Erythroblast (primary cell): ENCODE measurements at regions not wholly inside any gene's neighbourhood (a gene's known extent, or its start where the extent isn't known, plus 50 kb on each side); places are given as distances from the start of the nearest gene placed in this dataset.
"Not testable (repeated sequence)": the region's sequence is repeated elsewhere in the genome, so short reads cannot be mapped to it uniquely, and the experiment has no call there.

Experiments used
- DNase-seq, 2 experiments: peaks; one replicate each; lab custom pipeline; 2025; lab: John Stamatoyannopoulos, UW
- GATA1 ChIP-seq: IDR thresholded peaks from 2 replicates; pipeline ENCODE4 v1.6.1; 2011; ENCODE audit warnings: low read depth, mild to moderate bottlenecking, control low read depth, low read length, moderate library complexity
- POLR2A ChIP-seq: IDR thresholded peaks from 2 replicates; pipeline ENCODE4 v1.6.1; 2011; ENCODE audit warnings: mild to moderate bottlenecking, low read length

DNA sequence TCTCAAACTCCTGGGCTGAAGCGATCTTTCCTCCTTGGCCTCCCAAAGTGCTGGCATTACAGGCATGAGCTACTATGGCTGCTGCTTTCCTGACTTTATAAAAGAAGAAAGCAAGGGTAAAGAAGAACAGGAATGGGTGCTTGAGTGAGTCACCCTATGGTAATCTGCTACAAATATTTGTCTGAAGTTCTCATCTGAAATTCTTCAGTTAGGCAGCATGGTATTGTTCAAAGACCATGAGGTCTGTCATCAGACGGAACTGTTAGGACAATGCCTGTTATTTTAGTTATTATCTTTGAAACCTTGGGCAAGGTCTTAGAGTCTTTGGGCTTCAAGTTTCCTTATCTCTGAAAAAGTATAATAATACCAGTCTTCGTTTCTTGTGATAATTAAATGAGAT, 695.8 kb downstream of the RNF144A start:
- TF ChIP-seq GATA1 (no peak), POLR2A (no peak)
- no peak for DNase-seq

DNA sequence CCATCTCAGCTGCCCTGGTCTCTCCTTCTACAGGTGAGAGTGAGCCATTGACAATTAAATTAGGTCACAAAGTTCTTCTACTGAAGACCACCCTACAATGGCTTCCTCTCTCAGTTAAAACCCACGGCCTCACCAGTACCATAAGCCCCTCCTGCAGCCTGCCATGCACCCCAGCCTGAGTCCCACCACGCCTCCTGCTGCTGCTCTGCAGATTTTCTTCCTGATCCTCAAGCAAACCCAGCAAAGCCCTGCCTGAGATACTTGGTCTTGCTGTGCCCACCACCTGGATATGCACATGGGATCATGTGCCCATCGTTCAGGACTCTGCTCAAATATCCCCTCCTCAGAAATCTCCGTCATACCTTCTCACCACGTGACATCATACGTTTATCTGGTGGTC, 696.6 kb downstream of the RNF144A start:
- no peak for DNase-seq
- TF ChIP-seq POLR2A = no peak
- TF ChIP-seq GATA1 = no peak

DNA sequence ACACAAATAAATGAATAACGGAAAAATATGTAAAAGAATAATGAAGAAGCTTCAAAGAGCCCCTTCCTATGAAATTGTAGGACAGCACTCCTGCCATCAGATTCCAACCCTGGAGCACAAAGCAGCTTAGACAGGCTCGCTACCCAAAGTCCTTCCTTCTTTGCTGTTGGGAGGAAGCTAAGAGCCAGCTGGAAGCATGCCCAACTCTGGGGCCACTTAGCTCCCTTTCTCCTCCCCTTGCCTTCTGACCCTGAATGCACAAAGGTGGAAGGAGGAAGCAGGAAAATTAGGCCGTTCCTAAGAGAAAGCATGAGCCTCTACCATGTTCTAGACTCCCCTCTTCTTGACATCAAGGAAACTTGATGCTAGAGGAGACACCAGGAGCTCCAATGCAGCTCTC, 700.8 kb downstream of the RNF144A start:
- no peak for DNase-seq
- no peak for TF ChIP-seq POLR2A
- no peak for TF ChIP-seq GATA1

DNA sequence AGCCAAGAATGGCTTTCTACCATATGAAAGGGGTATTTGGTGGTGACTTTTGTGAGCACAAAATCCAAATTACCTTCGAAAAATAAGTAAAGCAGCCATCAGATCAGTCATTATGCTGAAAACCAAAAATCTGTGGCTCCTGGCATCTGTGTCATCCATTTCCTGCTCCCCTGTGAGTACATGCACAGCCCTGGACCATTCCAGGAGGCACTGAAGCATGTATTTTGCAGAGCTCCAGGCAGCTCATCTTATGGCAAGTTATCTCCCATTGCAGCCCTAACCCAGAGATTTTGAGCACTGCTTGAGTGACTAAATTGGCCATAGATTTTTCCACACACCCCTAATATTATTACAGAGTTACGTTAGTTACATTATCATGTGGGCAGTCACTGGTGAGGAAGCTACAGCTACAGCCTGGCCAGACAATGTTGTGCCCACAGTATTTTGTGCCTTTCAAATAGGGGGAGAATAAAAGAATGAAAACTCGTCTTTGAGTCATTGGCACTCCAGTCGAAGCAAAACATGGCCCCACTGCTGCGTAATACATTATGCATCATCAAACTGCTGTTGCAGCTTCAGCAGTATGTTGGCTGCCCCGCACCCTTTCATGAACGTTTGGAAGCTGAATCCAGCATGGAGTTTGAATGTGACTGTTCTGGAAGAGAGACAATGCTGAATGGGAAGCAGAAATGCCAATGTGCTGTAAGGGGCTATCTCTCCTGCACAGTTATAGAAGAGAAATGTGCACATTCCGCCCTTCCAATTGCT, 702.2 kb downstream of the RNF144A start:
- TF ChIP-seq GATA1 (no peak), POLR2A (no peak)
- no peak for DNase-seq

DNA sequence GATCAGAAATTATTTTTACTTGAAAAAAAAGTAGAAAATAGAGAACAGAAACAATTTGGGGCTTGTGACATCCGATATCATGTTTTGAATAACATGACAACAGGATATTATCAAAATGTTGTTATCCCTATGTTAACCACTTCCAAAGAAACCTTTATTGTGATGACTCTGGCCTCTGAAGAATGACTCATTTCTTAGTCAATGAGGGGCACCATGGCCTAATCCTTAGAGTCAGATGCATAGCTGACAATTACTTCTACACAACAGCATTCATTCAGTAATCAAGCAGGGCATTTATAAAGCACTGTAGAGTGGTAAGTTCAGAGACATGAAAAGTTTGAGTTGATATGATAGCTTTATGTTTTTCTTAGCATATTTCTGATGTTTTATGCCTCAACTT, 703.0 kb downstream of the RNF144A start:
- no peak for TF ChIP-seq POLR2A
- no peak for TF ChIP-seq GATA1
- DNase-seq = no peak

DNA sequence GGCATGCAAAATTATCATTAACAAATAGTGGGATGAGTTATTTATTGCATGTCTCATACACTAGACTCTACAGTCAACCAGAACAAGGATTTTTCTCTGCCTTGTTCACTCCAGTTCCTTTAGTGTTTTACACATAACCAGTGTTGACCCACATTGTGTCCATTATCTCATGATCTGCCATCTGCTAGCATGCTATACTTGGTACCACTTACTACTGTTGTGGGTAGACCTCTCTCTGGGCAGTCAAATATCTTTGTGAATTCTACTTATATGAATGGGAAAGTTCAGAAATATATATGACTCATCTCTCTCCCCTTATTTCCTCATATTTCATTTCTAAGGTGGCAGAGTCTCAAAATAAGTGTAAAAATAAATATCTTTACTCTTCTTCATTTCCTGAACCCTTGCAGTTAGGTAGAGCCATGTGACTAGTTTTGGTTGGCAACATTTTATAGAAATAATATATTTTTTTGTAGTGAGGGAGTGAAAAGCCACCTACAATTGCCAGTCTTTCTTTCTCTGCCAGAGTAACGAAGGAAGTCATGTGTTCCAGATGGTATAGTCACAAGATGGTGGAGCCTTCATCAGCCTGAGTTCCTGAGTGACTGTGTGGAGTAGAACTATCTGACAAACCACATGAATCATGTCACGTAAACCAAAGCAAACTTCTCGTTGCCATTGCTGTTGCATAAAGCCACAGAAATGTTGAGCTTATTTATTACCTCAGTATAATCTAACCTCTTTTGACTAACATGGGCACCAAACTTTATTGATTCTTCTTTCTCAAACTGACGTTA, 704.0 kb downstream of the RNF144A start:
- TF ChIP-seq POLR2A = no peak
- no peak for TF ChIP-seq GATA1
- DNase-seq = no peak

DNA sequence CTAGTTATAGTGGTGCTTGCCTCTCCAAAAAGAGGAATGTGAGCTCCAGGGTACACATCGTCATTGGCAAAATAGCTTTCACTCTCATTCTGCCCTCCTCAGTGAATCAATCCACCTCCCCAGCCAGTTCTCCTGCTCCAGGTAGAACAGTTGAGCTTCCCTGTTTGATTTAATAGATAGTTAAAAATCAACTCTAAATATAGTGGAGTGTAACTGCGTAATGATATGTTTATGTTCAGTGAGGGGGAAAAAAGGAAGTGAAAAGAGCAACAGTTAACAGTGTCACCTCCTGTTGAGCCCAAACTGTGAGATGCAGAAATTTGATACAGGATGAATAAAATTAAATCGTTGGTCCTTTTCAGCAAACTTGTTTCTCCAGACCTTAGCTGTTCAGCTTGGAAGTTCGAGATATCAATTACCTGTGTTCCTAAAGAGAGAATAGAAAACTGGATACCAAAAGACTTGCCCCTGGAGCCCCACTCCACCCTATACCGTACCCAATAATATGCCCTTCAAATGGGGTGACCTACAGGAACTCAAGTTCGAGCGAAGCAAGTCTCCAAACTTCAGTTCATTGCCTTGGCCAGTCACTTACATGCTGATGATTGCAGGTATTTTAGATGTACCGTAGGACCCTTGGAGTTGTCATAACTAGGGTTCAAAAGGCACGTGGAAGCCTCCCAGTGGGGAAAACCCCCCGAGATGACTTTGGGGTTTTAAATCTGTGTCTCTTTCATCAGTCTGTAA, 708.4 kb downstream of the RNF144A start:
- DNase-seq = no peak
- no peak for TF ChIP-seq POLR2A
- no peak for TF ChIP-seq GATA1

DNA sequence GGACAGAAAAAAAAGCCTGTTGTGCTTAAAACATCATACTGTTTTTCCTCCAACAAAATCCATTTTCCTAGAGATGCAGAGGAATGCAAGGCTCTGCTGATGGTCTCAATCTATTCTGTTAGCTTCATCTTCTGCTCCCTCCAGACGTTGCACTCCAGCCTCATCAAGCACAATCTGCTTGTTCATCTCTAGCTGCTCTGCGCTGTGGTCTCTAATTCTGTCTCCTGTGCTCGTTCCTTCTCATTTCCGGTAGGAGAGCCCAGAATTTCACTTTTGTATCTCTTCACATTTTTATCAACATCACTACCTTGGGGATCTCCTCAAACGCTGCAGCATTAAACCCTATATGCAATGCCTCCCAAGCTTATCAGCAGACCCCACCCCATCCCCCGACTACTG, 708.9 kb downstream of the RNF144A start:
- TF ChIP-seq POLR2A (no peak), GATA1 (no peak)

DNA sequence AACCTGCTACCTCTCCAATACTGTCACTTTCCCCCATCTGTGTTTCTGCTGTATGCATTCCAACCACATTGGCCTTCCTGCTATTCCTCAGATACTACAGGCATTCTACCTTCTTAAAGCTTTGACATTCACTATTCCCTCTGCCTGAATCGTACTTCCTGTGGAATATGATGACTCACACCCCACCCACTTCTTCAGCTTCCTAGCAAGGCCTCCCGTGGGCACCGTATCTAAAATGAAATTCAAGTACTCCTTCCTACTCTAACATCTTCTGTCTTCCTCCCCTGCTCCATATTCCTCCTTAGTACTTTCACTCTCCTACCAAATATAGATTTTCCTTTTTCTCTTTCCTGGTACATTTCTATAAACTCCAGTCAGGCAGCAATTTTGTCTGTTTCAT, 710.4 kb downstream of the RNF144A start:
- TF ChIP-seq POLR2A = no peak
- no peak for TF ChIP-seq GATA1
- DNase-seq = no peak

More for the DNA sequence above, 708.9 kb downstream of the RNF144A start:
- no peak for DNase-seq

DNA sequence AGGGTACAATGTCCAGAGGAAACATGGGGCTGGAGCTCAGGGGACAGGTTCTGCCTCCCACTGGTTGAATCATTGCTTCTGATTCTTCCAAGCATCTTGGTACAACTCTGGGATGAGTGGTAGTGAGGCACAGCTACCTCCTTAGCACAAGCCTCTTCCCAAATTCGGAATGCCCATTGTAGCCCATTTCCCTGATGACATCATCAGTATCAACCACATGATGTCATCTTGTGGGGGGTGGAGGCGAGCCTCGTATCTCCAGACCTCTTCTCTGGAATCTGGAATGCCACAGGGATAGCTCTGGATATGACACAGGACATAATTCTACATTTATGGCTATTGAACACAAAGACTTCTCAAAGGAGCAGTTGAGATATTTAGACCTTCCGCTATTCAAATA, 715.2 kb downstream of the RNF144A start:
- TF ChIP-seq GATA1 = no peak
- no peak for TF ChIP-seq POLR2A
- no peak for DNase-seq

DNA sequence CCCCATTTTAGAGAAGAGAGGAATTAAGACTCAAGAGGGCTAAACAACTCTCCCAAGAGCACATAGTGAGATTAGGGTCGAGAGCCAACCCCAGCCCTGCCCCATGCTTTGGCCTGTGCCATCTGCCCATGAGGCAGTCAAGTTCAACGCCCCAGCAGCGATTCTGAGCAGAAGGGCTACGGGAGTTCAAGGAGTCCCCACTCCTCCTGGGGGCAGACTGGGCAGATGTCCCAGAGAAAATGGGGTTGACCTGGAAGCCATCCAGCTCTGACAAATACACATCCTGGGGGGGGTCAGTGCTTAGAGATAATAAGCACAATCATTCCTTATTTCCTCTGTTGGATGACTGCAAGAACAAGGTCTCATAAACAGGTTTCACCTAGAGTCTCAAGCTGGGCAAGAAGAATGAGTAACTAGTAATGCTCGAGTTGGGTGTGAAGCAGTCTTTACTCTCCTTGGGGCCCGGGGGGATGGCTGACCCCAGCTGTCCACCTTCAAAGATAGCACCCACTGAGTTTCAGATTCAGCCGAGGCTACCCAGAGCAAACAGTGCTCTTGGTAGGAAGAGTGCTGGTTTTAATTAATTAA, 716.4 kb downstream of the RNF144A start:
- no peak for TF ChIP-seq GATA1
- no peak for TF ChIP-seq POLR2A
- no peak for DNase-seq

DNA sequence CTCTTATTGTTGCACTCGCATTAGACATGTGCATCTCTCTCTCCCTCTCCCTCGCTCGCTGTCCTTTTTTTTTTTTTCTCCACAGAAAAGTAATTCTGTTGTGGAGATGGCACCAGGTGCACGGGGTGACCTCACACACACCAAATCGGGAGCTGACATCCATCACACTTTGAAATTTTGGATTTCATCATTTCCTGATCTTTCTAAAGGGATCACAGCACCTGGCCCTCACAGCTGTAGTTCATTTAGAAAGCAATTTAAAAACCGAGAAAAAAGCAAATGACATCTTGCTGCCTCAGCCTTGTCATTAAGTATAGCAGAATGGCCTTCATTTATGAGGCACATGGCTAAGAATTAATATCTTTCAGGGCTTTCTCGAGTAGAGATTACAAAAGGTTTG, 717.2 kb downstream of the RNF144A start:
- TF ChIP-seq POLR2A = no peak
- no peak for TF ChIP-seq GATA1
- DNase-seq = no peak

DNA sequence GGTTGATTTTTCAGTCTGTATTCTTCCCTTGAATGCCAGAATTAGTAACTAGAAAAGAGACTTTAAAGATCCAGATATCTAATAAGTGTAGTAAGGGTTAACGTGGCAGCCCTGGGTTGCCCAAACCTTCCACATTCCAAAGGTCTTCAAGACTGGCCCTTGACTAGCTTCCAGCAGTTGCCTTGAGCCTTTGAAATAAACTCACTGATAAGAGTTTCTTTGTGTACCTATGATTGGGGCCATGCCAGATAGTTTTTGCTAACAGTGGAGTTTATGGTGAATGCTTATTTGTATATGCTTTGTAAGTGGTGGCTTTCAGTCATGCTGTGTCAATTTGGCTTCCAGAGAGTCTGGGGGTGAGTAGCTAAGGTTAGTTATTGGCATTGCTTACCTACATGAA, 722.3 kb downstream of the RNF144A start:
- DNase-seq = no peak
- no peak for TF ChIP-seq POLR2A
- TF ChIP-seq GATA1 = no peak

DNA sequence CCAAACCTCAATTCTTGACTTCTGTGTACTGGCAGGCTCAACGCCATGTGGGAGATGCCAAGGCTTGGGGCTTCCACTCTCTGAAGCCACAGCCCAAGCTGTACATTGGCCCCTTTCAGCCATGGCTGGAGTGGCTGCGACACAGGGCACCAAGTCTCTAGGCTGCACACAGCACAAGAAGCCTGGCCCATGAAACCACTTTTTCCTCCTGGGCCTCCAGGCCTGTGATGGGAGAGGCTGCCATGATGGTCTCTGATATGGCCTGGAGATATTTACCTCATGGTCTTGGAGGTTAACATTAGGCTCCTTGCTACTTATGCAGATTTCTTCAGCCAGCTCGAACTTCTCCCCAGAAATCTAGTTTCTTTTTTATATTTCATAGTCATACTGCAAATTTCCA, 724.1 kb downstream of the RNF144A start:
- DNase-seq = not testable (repeated sequence)
